GM18951 (cell line): ENCODE measurements at regions not wholly inside any gene's neighbourhood (a gene's known extent, or its start where the extent isn't known, plus 50 kb on each side); places are given as distances from the start of the nearest gene placed in this dataset.

Experiments
- POLR2A ChIP-seq: IDR thresholded peaks from 4 replicates; pipeline ENCODE4 v1.6.1; 2011; ENCODE audit warnings: mild to moderate bottlenecking; ENCODE audit not compliant: insufficient read length, insufficient read depth; ENCODE audit errors: extremely low read depth
- in situ Hi-C: fragments of 300-500 bp; cut with MboI; formaldehyde crosslinking; loops from one replicate; pipeline ENCODE4 v1.12.0; 2022; ENCODE audit warnings: low sequenced_read_pairs, mixed read lengths, inconsistent platforms; ENCODE audit not compliant: unreplicated experiment

DNA sequence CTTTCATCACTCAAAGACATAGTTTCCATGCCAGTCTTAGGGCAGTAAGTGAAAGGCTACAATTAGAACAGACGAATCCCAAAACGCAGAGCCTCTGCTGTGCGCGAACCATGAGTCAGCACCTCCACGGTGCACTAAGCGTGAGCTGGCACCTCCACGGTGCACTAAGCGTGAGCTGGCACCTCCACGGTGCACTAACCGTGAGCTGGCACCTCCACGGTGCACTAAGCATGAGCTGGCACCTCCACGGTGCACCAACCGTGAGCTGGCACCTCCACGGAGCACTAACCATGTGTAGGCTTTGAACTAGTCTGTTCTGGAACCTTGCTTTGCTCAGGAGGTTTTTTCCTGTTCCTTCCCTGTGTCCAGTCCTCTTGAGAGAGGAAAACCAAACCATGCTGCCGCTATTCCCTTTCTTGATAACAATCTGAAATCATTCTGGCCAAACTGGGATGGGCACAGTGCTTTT lies 120.6 kb downstream of the IRS2 start:
- in situ Hi-C loops: no loop called here
- no peak for TF ChIP-seq POLR2A

DNA sequence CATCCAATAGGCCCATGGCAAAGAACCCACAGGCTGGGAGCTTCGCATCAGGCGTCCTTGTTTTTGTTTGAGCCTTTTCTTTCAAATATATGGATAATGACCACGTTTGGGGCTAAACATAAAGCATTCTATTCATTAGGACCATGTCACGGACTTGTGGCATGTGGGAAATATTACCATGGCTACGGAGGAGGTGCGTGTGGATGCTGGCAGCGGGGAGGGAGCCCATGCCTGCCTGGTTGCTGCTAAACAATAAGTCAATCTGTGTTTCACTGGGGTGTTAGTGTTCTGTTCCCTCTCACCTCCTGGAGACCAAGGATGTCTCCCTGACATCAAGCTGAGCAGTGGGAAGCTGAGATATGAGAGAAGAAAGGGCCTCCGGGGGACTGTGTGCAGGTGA lies 121.1 kb downstream of the IRS2 start:
- in situ Hi-C loops: no loop called here
- TF ChIP-seq POLR2A: no peak

DNA sequence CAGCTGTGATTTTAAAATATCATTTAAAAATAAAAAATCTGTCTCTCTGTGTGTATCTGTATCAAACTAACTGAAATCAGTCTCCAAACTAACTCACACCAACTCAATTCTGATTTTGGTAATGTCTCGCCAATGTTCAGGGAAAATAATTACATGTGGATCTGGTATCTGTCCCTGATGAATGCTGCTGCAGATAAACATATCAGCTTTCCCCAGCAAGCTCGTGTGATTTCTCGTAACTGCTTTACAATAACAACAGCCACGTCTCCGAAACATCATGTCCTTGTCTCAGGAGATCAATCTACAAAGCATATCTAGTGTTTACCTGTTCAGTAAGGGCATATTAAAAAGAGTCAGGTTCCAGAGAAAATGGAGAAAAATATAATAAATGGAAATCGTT lies 129.0 kb downstream of the IRS2 start:
- no peak for TF ChIP-seq POLR2A
- in situ Hi-C loops: no loop called here

DNA sequence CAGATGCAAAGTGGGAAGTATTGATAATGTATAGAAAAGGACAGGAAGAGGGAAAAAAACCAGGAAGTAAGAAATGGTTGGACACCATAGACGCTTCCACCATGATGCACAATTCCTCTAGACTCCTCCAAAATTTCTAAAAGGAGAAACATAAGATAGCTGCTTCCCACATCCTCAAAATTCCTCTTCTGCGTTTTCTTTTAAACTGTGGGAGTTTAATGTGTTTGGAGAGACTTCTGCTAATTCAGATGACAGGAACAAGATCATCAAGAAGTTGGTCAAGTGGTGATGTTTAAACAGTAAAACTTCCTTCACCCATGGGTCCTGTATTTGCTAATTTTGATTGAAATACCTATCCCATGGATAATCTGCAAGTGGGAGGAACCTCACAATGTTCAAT lies 130.2 kb downstream of the IRS2 start:
- TF ChIP-seq POLR2A: no peak
- in situ Hi-C loops: no loop called here

DNA sequence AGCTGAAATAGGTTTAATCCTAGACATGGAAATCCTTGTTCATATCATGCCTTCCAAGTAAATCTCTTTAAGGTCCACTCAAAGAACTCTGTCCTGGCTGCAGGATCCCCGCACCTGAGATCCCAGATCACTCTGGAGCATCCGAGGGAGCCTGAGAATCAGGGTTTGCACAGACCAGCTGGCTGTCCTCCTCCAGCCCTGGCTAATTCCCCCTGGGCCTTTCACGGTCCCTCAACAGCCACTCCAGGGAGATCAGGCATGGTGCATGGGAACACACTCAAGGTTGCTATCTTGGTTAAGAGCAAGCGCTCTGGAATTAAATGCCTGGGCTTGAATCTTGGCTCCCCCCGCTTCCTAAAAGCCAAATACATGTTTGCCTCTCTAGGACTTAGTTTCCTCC lies 130.8 kb downstream of the IRS2 start:
- TF ChIP-seq POLR2A: no peak
- in situ Hi-C loops: no loop called here

DNA sequence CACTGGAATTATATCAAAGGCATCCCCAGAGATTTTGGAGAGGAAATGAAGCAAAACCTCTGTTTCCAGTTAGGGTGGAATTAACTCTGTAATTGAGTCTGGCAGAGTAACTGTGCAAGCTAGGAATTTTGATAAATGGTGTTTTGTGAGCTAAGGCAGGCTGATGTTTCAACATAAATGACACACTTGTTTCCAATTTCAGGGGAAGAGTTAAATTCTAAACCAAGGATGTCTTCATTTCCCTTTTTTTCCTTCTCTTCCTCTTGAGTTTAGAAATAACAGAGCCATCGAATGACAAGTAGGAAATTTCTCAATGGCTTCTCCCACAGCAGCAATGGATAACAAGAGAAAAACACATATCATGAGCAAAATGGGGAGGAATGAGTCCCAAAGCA lies 131.2 kb downstream of the IRS2 start:
- in situ Hi-C loops: no loop called here
- TF ChIP-seq POLR2A: no peak

DNA sequence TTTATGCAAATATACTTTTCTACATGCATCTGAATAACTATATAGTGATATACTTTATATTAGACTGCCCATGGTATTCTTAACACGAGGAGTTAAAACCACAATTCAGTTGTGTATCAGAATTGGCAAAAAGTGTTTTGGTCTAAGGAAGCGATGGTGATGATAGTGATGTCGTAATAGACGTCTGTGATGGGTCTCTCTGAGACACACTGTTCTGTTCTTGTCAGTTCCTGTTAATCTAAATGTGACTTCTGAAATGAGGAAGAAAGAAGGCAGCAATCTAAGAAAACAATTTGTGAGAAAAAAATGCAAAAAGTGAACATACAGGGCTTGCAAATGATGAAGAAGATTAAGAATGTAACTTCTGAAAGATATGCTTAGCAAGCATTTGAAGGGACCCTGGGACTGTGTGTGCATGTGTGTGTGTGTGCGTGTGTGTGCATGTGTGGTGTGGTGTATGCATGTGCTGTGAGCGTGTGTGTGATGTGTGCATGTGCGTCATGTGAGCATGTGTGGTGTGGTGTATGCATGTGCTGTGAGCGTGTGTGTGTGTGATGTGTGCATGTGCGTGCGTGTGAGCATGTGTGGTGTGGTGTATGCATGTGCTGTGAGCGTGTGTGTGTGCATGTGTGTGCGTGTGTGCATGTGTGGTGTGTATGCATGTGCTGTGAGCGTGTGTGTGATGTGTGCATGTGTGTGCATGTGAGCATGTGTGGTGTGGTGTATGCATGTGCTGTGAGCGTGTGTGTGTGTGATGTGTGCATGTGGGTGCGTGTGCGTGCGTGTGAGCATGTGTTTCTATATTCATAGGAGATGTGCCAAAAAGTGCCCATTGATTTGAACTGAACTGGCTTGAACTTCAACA lies 131.8 kb downstream of the IRS2 start:
- in situ Hi-C loops: no loop called here
- TF ChIP-seq POLR2A: no peak

DNA sequence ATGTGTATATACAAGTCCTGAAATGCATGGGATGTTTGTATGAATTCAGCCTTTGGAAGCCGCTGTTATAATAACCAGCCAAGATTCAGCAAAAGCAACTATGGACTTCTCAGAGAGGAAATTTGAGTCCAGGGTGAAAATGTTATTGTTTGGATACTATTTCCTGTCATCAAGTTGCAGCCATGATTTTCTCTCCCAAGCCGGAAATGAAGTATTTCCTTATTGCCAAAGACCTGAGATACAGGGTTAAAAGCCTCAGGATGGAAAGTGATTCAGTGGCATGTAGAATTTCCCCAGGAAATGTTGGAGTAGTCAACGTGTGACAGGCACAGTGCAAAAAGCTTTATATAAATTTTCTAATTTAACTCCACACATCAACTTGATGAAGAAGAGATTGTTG lies 133.9 kb downstream of the IRS2 start:
- no peak for TF ChIP-seq POLR2A
- in situ Hi-C loops: no loop called here

DNA sequence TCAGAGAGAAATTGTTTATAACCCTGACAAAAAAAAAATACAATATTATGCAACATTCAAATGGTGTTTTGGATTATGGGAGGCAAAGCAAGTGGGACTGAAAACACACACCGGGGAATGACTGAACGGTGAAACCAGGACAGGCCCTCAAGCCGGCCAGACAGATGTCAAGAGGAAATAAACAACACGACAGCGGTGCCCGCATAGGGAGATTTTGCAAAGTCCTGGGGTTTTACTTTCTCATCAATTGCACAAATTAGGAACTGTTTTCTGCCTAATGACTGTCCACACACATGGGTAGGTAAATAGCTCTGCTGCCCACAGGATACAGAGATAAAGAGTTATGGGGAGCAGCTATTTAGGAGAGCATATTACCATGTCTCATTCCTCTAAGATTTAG lies 134.5 kb downstream of the IRS2 start:
- no peak for TF ChIP-seq POLR2A
- in situ Hi-C loops: no loop called here

DNA sequence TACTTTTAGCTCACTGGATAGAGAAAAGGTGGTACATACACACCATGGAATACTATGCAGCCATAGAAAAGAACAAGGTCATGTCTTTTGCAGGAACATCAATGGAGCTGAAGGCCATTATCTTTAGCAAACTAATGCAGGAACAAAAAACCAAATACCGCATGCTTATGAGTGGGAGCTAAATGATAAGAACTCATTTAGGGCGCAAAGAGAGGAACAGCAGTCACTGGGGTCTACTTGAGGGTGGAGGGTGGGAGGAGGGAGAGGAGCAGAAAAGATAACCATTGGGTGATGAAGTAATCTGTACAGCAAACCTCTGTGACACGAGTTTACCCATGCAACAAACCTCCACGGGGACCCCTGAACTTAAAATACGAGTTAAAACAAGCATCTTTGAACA lies 135.1 kb downstream of the IRS2 start:
- no peak for TF ChIP-seq POLR2A
- in situ Hi-C loops: no loop called here

DNA sequence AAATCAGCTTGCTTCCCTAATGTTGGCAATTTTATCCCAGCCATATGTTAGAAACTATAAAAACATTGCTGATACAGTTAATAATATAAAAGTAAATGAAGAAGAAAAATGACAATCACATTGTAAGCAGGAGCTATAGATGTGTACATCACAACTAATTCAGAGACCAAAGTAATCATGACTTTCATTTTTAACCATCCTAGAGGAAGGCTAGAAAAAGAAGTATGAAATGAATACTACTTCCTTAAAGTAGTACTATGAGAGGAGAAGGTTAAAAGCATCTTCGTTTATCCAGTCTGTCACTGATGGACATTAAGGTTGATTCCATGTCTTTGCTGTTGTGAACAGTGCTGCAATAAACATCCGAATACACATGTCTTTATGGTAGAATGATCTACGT lies 135.5 kb downstream of the IRS2 start:
- in situ Hi-C loops: no loop called here
- TF ChIP-seq POLR2A: no peak

DNA sequence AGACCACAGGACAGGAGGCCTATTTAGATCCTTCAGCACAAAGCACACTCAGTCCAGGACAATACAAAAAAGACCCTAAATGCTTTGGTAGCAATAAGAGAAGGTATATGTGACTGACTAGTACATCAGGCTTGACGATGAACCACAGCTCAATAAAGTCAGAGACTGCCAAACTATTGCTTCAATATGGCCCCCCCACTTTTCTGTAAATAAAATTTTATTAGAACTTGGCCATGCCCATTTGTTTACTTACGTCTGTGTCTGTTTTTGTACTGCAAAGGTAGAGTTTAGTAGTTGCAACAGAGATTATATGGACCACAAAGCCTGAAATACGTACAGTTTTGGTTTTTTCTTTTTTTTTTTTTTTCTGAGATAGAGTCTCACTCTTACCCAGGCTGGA lies 136.7 kb downstream of the IRS2 start:
- in situ Hi-C loops: no loop called here
- TF ChIP-seq POLR2A: no peak

DNA sequence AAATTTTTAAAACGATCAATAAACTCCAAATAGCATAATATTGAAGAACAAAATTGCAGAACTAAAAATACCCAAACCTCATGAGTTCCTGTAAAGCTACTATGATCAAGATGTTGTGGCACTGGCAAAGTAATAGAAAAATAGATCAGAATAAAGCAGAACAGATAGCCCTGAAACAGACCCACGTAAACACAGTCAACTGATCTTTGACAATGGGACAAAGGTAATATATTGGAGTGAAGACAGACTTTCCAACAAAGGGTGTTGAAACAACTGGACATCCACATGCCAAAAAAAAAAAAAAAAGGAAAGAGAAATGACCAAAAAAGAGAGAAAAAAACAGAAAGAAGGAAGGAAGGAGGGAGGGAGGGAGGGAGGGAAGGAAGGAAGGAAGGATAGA lies 138.7 kb downstream of the IRS2 start:
- in situ Hi-C loops: no loop called here
- TF ChIP-seq POLR2A: no peak

DNA sequence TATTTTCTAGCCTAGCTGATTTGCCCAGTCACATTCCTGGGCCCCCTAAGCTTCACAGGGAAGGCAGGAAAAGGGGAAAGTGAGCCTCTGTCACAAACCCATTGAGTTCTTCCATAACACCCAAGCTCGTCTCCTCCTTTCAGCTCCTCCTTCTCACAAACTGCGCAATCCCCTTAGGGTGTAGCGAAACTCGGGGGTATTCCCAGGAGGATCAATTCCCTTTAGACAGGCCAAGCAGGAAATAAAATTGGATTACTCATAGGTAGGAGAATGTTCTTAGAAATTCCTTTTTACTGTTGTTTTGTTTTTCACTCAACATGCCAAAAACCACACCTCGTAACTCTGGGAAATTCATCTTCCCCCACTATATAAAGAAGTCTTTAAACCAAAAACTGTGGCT lies 139.3 kb downstream of the IRS2 start:
- in situ Hi-C loops: no loop called here
- TF ChIP-seq POLR2A: no peak
